Activated T-cell treated with anti-CD3 and anti-CD28 coated beads, Interleukin-2, amount 50 U/mL, for 48 hours (primary cell): ENCODE measurements at regions not wholly inside any gene's neighbourhood (a gene's known extent, or its start where the extent isn't known, plus 50 kb on each side); places are given as distances from the start of the nearest gene placed in this dataset.

Experiments used
- DNase-seq, 2 experiments: peaks; one replicate each; pipeline ENCODE4 v3.0.0-alpha.2; 2020

DNA sequence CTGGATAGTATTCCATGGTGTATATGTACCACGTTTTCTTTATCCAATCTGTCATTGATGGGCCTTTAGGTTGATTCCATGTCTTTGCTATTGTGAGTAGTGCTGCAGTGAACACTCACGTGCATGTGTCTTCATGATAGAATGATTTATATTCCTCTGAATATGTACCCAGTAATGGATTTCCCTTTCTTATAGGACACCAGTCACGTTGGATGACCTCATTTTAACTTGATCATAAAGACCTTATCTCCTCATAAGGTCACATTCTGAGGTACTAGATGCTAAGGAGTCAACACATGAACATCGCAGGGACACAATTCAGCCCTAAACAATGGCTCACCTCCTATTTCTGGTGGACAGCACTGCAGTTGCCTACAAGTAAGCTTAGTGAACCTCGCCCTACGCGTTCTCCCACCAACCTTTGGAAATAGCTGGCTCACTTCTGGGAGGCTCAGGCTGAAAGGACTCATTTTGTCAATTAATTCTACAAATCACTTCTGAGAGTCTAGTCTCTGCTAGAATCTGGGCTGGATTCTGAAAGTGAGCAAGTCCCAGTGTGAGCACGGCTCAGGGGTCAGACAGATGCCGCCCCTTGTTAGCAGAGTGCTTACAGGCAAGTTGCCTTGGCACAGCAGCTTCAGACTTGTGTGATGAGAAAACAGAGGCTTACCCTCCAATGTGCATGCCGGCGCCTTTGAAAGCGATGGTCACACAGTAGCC, 183.8 kb upstream of the GSC start:
- DNase-seq: no peak

GRCh38 chr14:94952097-94952496, 182.2 kb upstream of the GSC start:
- DNase-seq: no peak

DNA sequence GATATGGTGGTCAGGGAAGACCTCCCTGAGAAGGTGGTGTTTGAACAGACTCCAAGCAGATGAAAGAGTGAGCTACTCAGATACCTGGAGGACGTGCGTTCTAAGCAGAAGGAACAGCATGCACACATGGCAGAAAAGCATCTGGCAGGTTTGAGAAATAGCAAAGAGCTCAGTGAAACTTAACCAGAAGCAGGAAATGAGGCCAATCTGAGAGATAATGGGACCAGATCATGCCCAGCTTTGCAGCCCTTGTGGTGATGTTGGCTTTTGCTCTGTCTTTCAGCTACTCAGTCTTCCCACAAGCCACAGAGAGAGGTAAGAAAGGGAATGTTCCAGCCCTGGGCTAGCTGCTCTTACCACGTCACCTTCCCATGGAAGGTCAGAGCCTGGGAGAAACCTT, 176.3 kb upstream of the GSC start:
- no peak for DNase-seq

- DNase-seq: peak in 1 of 2 experiments; percentile 17
Observed at GRCh38 chr14:94945615-94946014, 175.7 kb upstream of the GSC start.

GRCh38 chr14:94944636-94945258, 174.8 kb upstream of the GSC start:
- DNase-seq: no peak

GRCh38 chr14:94942601-94943000, 172.7 kb upstream of the GSC start:
- no peak for DNase-seq

GRCh38 chr14:94941311-94941710, 171.4 kb upstream of the GSC start:
- no peak for DNase-seq

GRCh38 chr14:94940263-94940993, 170.5 kb upstream of the GSC start:
- DNase-seq: no peak

GRCh38 chr14:94938016-94938415, 168.1 kb upstream of the GSC start:
- DNase-seq: no peak

- DNase-seq: no peak
Observed at GRCh38 chr14:94936901-94937685, 167.2 kb upstream of the GSC start.

DNA sequence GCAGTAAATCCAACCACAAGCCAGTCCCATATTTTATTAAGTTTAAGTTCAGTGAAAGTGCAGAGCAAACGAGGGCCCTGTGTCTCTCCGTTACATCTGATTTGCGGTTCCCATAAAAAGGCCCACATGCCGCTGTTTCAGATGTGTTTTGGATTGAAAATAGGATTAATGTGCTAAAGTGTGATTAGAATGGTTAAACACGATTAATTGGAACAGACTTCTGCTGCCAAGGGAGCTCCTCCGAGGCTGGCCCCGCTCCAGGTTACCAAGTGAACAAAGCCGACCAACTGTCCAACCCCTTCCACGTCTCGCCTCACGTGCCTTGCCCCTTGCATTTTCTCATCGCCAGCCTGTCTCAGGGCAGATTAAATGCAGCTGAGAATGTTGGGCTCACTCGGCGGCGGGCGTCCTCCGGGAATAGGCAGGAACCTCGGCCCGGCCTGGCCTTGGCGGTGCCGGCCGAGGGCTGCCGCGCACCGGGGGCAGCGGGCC, 166.5 kb upstream of the GSC start:
- no peak for DNase-seq

DNA sequence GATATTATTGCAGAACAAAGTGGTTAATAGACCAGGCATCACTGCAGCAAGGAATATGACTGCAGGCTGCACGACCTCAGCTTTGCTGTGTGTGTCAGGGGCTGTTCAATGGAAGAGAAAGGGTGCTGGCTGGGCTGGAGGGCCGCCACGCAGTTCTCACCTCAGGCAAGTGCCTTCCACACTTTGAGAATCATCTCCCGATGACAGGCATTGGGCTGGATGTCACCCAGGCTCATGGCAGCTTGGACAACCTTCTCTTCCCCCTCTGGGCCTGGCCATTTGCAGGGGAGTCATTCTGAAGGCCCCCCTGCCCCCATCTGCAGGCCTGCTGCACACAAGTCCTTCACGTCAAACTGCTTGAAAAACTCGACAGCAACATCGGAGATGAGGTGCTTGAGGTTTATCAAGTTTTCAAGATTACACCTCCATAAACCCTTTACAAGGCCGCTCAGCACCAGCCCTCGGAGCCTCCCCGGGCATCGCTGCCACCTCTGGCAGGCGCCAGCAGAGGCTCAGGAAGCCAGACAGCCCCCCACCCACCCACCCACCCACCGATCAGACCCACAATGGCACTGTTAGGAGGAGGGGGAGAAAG, 165.9 kb upstream of the GSC start:
- no peak for DNase-seq

- DNase-seq: no peak
Observed at GRCh38 chr14:94934276-94934810, 164.4 kb upstream of the GSC start.

GRCh38 chr14:94933486-94933885, 163.6 kb upstream of the GSC start:
- no peak for DNase-seq

DNA sequence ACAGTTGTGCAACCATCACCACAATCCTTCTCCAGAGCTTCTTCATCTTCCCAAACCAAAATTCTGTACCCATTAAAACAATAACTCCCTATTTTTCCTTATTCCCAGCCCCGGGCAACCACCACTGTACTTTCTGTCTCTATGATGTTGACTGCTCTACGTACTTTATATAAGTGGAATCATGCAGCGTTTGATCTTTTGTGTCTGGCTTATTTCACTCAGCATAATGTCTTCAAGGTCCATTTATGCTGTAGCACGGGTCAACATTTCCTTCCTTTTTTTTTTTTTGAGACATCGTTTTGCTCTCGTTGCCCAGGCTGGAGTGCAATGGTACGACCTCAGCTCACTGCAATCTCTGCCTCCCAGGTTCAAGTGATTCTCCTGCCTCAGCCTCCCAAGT, 162.7 kb upstream of the GSC start:
- no peak for DNase-seq

- no peak for DNase-seq
Observed at GRCh38 chr14:94930690-94931089, 160.8 kb upstream of the GSC start.

GRCh38 chr14:94929354-94929753, 159.4 kb upstream of the GSC start:
- DNase-seq: no peak

- no peak for DNase-seq
Observed at GRCh38 chr14:94926176-94926575, 156.3 kb upstream of the GSC start.

DNA sequence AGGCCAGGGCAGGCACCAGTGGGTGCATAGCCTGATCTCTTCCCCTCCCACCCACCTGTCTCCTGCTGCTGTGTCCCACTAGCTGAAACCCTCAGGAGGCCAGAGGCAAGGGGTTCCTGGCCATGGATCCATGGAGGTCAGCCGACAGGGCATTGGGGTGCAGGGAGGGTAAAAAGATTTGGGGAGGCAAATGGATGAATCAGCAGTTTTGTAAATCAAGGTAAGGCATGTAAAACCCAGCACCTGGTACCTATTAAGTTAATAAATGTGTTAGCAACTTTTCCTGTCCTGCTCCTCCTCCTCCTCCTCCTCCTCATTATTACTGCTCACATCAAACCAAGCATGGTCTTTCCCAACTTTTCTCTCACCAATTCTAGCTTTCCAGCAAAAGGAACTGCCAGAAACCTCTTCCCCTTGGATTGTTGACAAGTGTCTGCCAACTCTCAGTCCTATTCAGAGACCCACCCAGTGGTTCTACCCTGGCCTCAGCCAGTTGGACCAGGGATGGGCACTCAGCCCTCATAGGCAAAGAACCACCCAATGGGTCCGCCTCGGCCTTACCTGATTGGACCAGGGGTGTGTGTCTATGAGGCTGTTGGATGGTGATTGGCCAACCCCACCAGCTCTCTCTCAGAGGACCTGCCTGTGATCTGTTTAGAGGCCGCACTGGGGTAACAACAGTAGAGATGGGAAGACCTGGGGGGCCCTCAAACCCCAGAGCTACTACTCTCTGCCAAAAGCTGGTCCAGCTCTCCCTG, 155.7 kb upstream of the GSC start:
- no peak for DNase-seq

GRCh38 chr14:94924189-94924588, 154.3 kb upstream of the GSC start:
- DNase-seq: no peak

- no peak for DNase-seq
Observed at GRCh38 chr14:94923786-94924185, 153.9 kb upstream of the GSC start.
